GM13977 (cell line): ENCODE measurements at regions not wholly inside any gene's neighbourhood (a gene's known extent, or its start where the extent isn't known, plus 50 kb on each side); places are given as distances from the start of the nearest gene placed in this dataset.
"Not testable (repeated sequence)": the region's sequence is repeated elsewhere in the genome, so short reads cannot be mapped to it uniquely, and the experiment has no call there.

ENCODE experiments used
- DNase-seq: peaks from one replicate; pipeline ENCODE4 v3.0.0; 2012; ENCODE audit warnings: low spot score
- CTCF ChIP-seq: IDR thresholded peaks from 2 replicates; pipeline ENCODE4 v1.5.1; 2012; ENCODE audit warnings: mild to moderate bottlenecking, control low read depth; ENCODE audit not compliant: insufficient read depth; ENCODE audit errors: extremely low read depth, missing control alignments
- in situ Hi-C: fragments of 300-500 bp; cut with MboI; formaldehyde crosslinking; loops from one replicate; pipeline ENCODE4 v1.12.0; 2022; ENCODE audit warnings: low sequenced_read_pairs, low pct_unique_long_range_greater_than_20kb, mixed read lengths, inconsistent platforms; ENCODE audit not compliant: unreplicated experiment

GRCh38 chr15:91356083-91356482 is 256.0 kb downstream of the SV2B start:
- in situ Hi-C loops = no loop called here
- TF ChIP-seq CTCF = no peak
- no peak for DNase-seq

- no peak for TF ChIP-seq CTCF
- DNase-seq = no peak
- in situ Hi-C loops = no loop called here
Observed at GRCh38 chr15:91357011-91357410, 257.0 kb downstream of the SV2B start.

- no peak for TF ChIP-seq CTCF
- in situ Hi-C loops = no loop called here
- DNase-seq = no peak
Observed at GRCh38 chr15:91357486-91357885, 257.4 kb downstream of the SV2B start.

- no peak for TF ChIP-seq CTCF
- DNase-seq = no peak
- in situ Hi-C loops = no loop called here
Observed at GRCh38 chr15:91358405-91358804, 258.3 kb downstream of the SV2B start.

GRCh38 chr15:91361696-91362095 is 261.6 kb downstream of the SV2B start:
- in situ Hi-C loops, DNase-seq: not testable (repeated sequence)

GRCh38 chr15:91366111-91366510 is 266.1 kb downstream of the SV2B start:
- TF ChIP-seq CTCF = no peak
- in situ Hi-C loops = no loop called here
- no peak for DNase-seq

GRCh38 chr15:91368611-91369010 is 268.6 kb downstream of the SV2B start:
- TF ChIP-seq CTCF = no peak
- in situ Hi-C loops = no loop called here
- no peak for DNase-seq

GRCh38 chr15:91369823-91370222 is 269.8 kb downstream of the SV2B start:
- in situ Hi-C loops = no loop called here
- DNase-seq = no peak
- TF ChIP-seq CTCF = no peak

GRCh38 chr15:91371345-91371744 is 271.3 kb downstream of the SV2B start:
- DNase-seq, in situ Hi-C loops: not testable (repeated sequence)
